ENCODE measurements at regions not wholly inside any gene's neighbourhood (a gene's known extent, or its start where the extent isn't known, plus 50 kb on each side); places are given as distances from the start of the nearest gene placed in this dataset.

DNA sequence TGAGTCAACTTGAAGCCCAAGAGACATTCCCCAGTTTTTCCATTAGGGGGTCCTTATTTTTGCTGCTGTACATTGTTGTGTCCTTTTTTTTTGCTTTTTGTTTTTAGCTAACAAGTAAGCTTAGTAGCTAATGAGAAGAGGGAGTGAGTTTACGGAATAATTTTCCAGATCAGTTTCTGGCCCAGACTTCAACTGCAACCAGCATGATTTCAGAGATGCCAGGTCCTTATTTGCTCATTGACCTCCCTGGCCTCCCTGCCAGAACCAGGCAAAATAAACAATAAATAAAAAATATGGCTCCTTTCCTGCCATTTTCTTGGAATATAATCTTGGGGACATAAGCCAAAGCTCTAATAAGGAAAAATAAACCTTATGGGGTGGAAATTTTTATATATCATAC lies 185.9 kb downstream of the FAT3 start:
- in situ Hi-C loops (cut with MboI; ENCODE audit: low pct_unique_long_range_greater_than_20kb, low sequenced_read_pairs), result no loop called here
- DNase-seq, result no peak

DNA sequence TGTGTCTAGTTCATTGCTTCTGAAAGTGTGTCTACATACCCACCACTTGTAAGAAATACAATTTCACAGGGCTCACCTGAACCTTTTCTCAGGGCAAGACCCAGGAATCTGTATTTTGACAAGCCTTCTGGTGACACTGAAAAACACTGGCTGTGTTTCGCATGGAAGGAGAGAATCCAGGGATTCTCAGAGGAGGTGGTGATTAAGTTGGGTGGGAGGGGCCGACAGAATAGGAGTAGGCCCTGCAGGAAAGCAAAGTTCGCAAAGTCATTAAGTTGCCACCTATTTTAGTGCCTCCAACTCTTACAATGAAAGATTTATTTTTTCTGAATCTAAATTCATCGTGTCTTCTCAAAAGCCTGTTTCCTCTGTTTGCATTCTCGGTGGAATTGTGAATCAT lies 186.8 kb downstream of the FAT3 start:
- in situ Hi-C loops (cut with MboI; ENCODE audit: low pct_unique_long_range_greater_than_20kb, low sequenced_read_pairs), result no loop called here
- no peak for DNase-seq

DNA sequence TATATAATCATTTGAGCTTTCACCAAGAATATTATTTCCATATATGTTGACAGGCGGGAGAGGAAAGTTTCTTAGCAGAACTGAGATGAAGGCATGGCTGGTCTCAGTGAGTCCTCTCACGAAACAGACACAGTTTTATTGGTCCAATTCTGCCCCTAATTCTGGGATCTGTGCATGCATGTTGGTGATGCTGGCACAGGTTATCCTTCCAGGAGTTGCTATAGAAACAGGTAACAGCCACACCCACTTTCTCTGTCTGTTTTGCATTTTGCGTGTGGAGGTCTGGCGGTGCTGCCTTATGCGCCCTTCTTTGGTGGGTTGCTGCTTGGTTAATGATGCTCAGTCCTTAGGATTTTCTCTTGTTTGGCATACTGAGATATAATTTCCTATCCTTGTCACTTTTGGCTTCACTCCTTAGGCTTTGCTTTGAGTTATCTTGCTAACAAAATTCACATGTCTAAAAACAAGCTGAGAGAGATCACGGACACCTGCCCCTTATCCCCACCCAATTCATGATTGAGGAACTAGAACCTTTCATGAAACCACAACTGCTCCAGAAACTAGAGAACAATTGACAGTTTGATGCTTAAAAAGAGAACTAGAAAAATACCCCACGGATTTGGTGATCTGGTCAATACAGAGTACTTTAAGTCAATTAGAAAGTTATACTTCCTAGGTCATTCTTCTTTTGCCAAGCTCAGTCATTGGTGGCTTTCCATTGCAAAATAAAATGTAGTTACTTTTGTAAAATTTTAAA lies 189.3 kb downstream of the FAT3 start:
- DNase-seq, result no peak
- in situ Hi-C loops (cut with MboI; ENCODE audit: low pct_unique_long_range_greater_than_20kb, low sequenced_read_pairs), result no loop called here

DNA sequence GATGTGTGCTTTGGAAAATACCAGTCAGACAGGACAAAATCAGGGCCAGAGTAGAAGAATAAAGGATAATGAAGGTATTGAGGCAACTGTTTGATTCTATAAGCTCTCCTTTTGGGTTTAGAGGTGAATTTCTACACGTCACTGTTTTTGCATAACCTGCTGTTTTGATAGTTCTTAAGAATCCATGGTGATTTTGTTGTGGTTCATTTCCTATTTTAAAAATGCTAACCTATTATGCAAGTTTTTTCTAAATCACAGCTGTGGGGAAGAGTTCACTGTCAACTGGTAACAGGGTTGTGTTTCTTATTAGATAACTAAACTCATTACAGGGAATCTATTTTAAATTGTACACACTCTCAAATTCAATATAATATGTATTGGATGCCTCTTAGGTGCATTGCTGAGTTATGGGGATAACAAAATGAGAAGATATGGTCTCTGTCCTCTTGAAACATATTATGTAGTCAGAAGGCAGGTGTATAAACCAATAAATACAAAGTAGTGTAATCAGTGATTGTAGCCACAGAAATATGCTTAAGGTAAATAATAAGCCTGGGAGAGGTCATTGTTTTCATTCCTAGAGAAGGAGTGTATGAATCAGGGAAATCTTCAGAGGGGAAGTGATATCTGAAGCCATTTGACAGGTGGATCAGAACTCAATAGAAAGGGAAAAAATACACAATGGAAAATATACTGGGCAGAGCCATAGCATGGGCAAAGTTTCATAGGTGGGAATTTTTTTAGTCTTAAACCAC lies 192.5 kb downstream of the FAT3 start:
- in situ Hi-C loops (cut with MboI; ENCODE audit: low pct_unique_long_range_greater_than_20kb, low sequenced_read_pairs), result no loop called here
- no peak for DNase-seq

DNA sequence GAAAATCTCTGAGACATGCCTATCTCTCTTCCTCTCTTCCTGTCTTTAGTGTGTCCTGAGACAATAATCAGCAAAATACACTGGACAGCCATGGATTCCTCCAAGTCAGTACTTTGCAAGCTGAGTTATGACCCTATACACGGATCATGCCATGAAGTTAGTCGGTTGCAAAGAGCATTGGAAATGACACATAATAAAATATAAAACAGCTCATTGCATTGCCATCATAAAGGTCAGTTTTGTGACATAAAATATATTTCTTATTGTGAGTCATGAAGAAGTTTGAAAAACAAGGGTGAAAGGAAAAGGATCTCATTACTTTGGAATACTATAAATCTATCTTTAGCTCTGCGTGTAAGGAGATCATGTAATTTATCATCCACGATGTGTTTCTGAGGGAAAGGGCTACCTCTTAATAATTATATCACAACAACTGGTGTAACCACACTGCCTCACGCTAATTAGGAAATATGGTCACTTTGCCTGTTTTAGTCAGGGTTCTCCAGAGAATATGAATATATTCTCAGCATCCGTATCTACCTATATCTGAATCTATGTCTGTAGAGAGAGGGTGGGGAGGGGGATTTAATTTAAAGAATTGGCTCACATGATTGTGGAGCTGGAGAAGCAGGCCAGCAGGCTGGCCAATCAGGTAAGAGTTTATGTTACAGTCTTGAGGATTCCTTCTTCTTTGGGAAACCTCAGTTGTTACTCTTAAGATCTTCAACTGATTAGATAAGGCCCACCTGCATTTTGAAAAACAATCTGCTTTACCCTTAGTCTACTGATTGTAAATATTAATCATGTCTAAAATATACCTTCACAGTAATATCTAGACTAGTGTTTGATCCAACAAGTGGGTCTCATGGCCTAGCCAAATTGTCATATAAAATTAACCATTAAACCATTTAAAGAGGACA lies 198.8 kb downstream of the FAT3 start:
- DNase-seq, result no peak
- in situ Hi-C loops (cut with MboI; ENCODE audit: low pct_unique_long_range_greater_than_20kb, low sequenced_read_pairs), result no loop called here

DNA sequence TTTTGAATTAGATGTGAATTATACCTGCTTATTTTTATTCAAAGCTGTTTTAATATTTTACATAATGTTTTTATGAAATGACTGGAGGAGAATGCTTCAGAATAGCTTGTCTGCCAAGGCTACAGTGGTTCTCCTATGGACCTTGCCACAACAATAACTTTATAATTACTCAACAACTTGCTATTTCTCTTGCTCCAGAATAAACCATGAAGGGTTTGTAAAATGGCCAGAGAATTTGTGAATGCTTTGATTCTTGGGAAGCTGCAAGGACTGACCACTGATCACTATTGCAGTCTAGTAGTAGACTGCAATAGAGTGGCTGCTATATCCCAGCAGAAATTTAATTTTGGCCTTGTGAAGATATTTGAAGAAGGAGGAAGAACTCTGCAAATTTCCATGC lies 199.7 kb downstream of the FAT3 start:
- no peak for DNase-seq
- in situ Hi-C loops (cut with MboI; ENCODE audit: low pct_unique_long_range_greater_than_20kb, low sequenced_read_pairs), result no loop called here

DNA sequence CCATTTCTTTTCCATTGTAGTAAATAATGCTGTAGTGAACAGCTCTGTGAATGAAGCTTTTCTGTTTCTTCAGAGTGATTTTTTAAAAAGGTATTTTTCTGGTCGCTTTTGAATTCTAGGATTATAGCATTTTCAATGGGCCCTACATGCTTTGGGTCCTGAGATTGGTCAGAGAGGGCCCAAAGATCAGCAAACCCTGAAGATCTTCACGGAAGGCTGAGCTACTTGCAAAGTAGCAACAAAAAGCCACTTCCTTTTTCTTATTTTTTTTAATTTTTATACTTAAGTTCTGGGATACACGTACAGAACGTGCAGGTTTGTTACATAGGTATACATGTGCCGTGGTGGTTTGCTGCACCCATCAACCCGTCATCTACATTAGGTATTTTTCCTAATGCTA lies 200.5 kb downstream of the FAT3 start:
- in situ Hi-C loops (cut with MboI; ENCODE audit: low pct_unique_long_range_greater_than_20kb, low sequenced_read_pairs), result no loop called here
- DNase-seq, result no peak

DNA sequence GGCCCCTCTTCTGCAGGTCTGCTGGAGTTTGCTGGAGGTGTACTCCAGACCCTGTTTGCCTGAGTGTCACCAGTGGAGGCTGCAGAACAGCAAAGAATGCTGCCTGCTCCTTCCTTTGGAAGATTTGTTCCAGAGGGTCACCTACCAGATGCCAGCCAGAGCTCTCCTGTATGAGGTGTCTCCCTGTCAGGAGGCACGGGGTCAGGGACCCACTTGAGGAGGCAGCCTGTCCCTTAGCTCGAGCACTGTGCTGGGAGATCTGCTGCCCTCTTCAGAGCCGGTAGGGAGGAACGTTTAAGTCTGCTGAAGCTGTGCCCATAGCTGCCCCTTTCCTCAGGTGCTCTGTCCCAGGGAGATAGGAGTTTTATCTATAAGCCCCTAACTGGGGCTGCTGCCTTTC lies 207.9 kb downstream of the FAT3 start:
- no peak for DNase-seq
- in situ Hi-C loops (cut with MboI; ENCODE audit: low pct_unique_long_range_greater_than_20kb, low sequenced_read_pairs), result no loop called here

DNA sequence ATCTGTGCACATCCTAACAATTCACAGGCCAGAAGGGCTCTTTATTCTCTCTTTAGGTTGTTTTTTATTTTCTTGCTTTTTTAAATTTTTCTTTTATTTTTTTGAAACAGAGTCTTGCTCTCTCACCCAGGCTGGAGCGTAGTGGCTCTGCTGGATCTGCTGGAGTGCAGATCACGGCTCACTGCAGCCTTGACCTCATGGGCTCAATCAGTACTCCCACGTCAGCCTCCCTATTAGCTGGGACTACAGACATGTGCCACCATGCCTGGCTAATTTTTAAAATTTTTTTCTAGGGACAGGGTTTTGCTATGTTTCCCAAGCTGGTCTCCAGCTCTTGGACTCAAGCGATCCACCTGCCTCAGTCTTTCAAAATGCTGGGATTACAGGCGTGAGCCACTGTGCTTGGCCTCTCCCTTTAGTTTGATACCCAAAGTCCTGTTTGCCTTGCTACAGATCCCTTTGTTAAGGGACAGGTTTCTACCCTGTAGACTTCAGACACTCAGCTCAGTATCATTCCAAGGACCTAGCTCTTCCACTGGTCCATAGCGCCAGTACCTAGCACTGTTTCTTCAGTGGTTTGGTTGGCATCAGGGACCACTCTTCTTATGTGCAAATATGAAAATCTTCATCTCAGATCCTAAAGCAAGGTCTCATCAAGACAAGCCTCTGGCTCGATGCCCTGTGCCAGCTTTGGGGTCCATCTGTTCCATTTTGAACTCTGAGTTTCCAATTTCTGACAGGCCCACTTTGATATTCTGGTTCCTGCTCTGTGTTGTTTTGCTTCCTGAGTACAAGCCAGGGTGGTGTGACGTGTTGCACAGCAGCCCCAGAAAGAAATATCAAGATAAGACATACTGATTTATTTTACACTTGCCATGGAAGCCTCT lies 211.7 kb downstream of the FAT3 start:
- in situ Hi-C loops (cut with MboI; ENCODE audit: low pct_unique_long_range_greater_than_20kb, low sequenced_read_pairs), result no loop called here
- DNase-seq, result no peak

DNA sequence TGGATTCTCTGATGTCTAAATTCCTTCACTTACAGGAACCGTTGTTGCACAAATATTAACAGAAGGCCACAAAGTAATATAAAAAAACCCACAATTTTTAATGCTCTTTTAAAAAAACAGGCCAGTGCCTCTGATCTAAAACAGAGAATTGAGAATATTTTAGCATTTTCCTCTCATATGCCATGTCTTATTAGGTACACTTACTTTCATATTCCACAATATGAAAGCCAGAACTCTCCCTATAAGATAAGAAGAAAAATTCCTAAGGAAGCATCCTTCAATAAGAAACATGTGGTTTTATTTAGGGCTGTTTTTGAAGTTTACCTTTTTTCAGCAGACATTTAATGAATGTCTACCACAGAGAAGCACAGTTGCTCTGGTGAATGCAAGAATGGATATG lies 214.5 kb downstream of the FAT3 start:
- in situ Hi-C loops (cut with MboI; ENCODE audit: low pct_unique_long_range_greater_than_20kb, low sequenced_read_pairs), result no loop called here
- no peak for DNase-seq

DNA sequence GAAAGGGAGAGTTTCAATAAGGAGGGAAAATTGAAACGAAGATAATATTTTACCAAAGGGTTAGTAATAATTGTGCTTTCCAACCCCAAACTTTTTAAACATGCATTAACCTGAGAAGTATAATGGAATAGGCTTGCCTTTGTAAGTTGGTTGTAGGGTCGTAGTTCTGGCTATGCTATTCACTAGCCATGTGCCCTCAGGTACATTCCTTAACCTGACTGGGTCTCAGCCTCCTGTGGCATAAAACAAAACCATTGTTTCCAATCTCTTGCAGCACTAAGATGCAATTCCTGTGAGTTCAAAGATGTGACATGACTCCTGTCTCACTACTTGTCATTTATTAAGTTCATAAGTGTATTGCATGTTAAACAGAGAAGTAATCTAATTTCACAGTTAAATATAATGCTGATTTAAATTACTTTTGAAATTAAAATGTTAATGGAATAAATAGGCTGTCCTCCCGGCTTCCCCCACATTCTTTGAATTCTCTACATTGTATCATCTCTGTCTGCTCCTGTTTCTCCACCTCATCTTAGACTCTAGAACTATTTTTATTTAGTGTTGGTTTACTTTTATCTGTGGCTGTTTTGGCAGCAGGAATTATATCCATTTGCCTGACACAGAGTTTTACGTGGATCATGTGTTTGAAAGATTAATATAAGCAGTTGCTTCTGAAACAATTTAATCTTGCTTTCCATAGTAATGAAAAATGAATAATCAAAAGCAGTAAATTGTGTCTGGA lies 216.3 kb downstream of the FAT3 start:
- in situ Hi-C loops (cut with MboI; ENCODE audit: low pct_unique_long_range_greater_than_20kb, low sequenced_read_pairs), result no loop called here
- no peak for DNase-seq

DNA sequence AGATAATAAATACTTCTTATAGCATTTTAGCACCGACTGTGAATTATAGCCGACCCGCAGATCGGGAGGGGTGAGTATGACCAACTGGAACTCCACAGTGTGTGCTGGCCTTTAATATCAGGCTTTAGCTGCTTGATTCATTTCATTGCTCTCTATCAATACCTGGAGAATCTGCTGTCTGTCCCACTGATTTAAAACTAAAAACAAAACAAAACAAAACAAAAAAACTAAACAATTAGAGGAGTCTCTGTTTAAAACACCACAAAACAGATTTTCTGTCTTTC lies 216.8 kb downstream of the FAT3 start:
- DNase-seq, result no peak
- in situ Hi-C loops (cut with MboI; ENCODE audit: low pct_unique_long_range_greater_than_20kb, low sequenced_read_pairs), result no loop called here

DNA sequence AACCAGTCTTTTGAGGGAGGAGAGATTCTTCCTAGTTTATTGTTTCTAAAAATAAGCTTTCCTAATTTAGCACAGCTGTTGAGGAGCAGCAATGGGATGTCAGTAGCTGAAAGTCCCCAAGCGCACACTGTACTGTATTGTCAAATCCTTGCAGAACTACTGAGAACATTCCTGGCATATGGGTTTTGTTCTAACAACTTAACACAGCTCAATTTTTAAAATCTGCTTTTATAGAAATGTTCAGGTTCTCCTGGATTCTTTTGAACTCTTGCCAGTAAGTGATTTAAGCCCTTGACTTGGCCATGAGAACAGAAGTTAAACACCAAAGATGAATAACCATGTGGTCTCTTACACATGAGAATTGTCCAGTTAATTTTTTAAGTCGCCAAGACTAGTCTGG lies 218.6 kb downstream of the FAT3 start:
- DNase-seq, result no peak
- in situ Hi-C loops (cut with MboI; ENCODE audit: low pct_unique_long_range_greater_than_20kb, low sequenced_read_pairs), result no loop called here

DNA sequence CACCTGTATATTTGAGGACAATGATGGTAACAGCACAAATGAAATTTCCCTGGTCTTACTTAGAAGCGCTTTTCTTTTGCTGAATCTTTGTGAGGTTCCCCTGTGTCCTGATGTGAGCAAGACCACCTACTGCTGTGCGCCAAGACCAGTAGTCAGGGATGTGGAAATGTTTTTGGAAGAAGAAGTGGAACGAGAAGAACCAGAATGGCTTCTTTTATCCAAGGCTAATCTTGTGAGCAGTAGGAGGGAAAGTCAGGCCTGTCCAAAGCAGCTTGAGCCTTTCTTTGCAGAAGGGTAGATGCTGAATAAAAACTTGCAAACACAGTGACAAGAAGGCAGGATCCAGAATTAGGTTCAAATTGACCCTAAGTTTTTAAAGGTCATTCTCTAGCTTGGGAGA lies 223.0 kb downstream of the FAT3 start:
- in situ Hi-C loops (cut with MboI; ENCODE audit: low pct_unique_long_range_greater_than_20kb, low sequenced_read_pairs), result no loop called here
- no peak for DNase-seq

DNA sequence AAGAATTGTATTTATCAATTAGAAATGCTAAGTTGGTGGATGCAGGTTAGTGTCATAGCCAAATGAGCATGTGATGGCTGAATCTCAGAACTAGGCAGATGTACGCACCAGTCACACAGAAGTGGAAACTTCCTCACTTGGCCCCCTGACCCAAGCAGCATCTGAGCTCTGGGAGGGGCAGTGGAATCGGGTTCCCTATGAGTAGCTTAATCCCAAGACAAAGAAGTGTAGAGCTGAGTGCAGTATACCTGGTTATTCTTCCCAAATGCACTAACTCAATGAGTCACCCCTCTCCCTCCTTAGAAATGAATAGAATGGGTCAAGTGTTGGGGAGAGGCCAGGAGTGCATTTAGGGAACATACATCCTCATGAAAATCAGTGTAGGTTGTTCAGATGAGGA lies 224.6 kb downstream of the FAT3 start:
- in situ Hi-C loops (cut with MboI; ENCODE audit: low pct_unique_long_range_greater_than_20kb, low sequenced_read_pairs), result no loop called here

DNA sequence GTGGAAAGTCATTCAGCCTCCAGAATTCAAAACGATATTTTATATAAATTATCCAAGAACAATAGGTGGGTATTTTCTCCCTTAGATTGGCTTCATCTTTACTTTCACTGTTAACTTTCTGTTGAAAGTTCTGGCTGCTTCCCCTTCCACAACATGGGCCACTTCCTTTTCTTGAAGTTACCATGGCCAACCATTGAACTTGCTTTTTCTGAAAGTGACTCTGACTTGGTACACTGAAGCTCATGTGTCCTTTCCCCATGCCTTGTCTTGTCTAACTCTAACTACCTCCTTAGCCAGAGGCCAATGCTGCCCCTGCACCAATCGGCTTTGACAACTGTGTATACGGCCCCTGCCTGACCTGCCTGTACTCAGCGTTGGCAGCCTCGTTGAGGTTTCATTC lies 225.2 kb downstream of the FAT3 start:
- DNase-seq, result no peak
- in situ Hi-C loops (cut with MboI; ENCODE audit: low pct_unique_long_range_greater_than_20kb, low sequenced_read_pairs), result no loop called here

More for the DNA sequence above, 224.6 kb downstream of the FAT3 start:
- DNase-seq, result no peak

DNA sequence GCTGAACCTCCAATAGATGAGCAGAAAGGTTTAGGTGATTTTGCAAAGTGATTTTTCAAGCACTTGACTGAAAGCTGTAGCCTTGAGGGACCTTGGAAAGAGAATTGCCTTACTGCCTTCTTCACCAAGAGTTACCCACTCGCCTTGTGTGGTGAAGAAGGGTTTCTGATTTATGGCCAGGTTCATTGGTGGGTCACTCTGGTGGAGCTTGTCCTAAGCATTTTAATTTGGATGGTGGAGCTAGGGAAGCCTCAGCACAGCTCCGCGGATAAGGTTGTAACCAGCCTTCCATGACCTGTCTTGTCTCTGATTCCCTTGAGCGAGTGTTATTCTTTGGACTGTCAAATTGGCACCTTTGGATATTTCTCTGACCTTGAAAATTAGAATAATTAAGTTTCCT lies 226.4 kb downstream of the FAT3 start:
- in situ Hi-C loops (cut with MboI; ENCODE audit: low pct_unique_long_range_greater_than_20kb, low sequenced_read_pairs), result no loop called here
- no peak for DNase-seq

DNA sequence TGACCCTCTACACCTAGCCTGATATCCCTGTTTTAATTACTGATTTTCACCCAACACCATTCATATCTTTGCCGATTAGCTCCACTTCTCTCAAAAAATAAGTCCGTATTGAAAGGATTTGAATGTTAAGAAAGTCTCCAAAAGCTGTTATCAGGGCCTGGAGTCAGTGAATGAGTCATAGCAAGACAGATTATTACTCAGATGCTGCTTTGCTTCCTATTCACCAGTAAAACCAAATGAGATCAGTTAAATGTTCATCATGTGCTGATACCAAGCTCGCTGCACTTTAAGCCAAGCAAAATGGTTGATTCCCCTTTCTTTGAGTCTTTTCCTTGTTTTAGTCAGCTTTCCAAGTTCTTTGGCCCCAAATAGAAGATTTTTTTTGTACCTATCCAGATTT lies 228.4 kb downstream of the FAT3 start:
- in situ Hi-C loops (cut with MboI; ENCODE audit: low pct_unique_long_range_greater_than_20kb, low sequenced_read_pairs), result no loop called here
- DNase-seq, result no peak

All from KBM-7 (cell line).